HEK293T (cell line): ENCODE measurements at regions not wholly inside any gene's neighbourhood (a gene's known extent, or its start where the extent isn't known, plus 50 kb on each side); places are given as distances from the start of the nearest gene placed in this dataset.

Experiments
- CTCF ChIA-PET: fragments of 350-600 bp; formaldehyde crosslinking; extraction: SDS; loops from one replicate; lab custom pipeline; 2021; ENCODE audit warnings: antibody characterized with exemption, inconsistent platforms; lab: Yijun Ruan, JAX
- POLR2A ChIA-PET: fragments of 350-600 bp; formaldehyde crosslinking; extraction: SDS; loops from one replicate; lab custom pipeline; 2020; ENCODE audit warnings: antibody characterized with exemption, inconsistent platforms; lab: Yijun Ruan, JAX
- DNase-seq: peaks from one replicate; pipeline ENCODE4 v3.0.0; 2012; ENCODE audit warnings: mixed read lengths; ENCODE audit errors: extremely low spot score
- ARNT ChIP-seq: fragments of 450-650 bp; IDR thresholded peaks from 2 replicates; pipeline ENCODE4 v1.6.1; 2017; ENCODE audit warnings: mild to moderate bottlenecking
- BHLHE40 ChIP-seq: fragments of 450-650 bp; IDR thresholded peaks from 2 replicates; pipeline ENCODE4 v1.6.1; 2016; ENCODE audit warnings: mild to moderate bottlenecking, moderate library complexity, borderline replicate concordance
- CTBP1 ChIP-seq: fragments of 450-650 bp; IDR thresholded peaks from 2 replicates; pipeline ENCODE4 v1.6.1; 2016; ENCODE audit warnings: borderline replicate concordance
- ELF4 ChIP-seq: fragments of 450-650 bp; IDR thresholded peaks from 2 replicates; pipeline ENCODE4 v1.6.1; 2017; ENCODE audit warnings: antibody characterized with exemption
- FOXA1 ChIP-seq: fragments of 450-650 bp; IDR thresholded peaks from 2 replicates; pipeline ENCODE4 v1.6.1; 2016; ENCODE audit warnings: mild to moderate bottlenecking
- FOXK2 ChIP-seq: fragments of 450-650 bp; IDR thresholded peaks from 2 replicates; pipeline ENCODE4 v1.6.1; 2016; ENCODE audit warnings: mild to moderate bottlenecking
- FOXM1 ChIP-seq: fragments of 450-650 bp; IDR thresholded peaks from 2 replicates; pipeline ENCODE4 v1.6.1; 2017; ENCODE audit warnings: mild to moderate bottlenecking, borderline replicate concordance
- HDGF ChIP-seq: fragments of 450-650 bp; IDR thresholded peaks from 2 replicates; pipeline ENCODE4 v1.6.1; 2017; ENCODE audit warnings: antibody characterized with exemption, borderline replicate concordance
- L3MBTL2 ChIP-seq: fragments of 450-650 bp; conservative IDR thresholded peaks from 2 replicates; pipeline ENCODE4 v1.6.1; 2016; ENCODE audit warnings: mild to moderate bottlenecking
- LEF1 ChIP-seq: fragments of 450-650 bp; IDR thresholded peaks from 2 replicates; pipeline ENCODE4 v1.6.1; 2017; ENCODE audit warnings: mild to moderate bottlenecking, borderline replicate concordance
- NFRKB ChIP-seq: fragments of 450-650 bp; IDR thresholded peaks from 2 replicates; pipeline ENCODE4 v1.6.1; 2016; ENCODE audit warnings: mild to moderate bottlenecking, moderate library complexity
- SP1 ChIP-seq: fragments of 450-650 bp; IDR thresholded peaks from 2 replicates; pipeline ENCODE4 v1.6.1; 2017
- SUZ12 ChIP-seq: fragments of 450-650 bp; IDR thresholded peaks from 2 replicates; pipeline ENCODE4 v1.6.1; 2016; ENCODE audit warnings: mild to moderate bottlenecking
- TARDBP ChIP-seq: fragments of 450-650 bp; IDR thresholded peaks from 2 replicates; pipeline ENCODE4 v1.6.1; 2016
- ZNF384 ChIP-seq: fragments of 450-650 bp; IDR thresholded peaks from 2 replicates; pipeline ENCODE4 v1.6.1; 2016
- TF ChIP-seq, protein P1 (sequence below): fragments of 450-650 bp; IDR thresholded peaks from 2 replicates; pipeline ENCODE4 v1.6.1; 2016

GRCh38 chr4:35800669-35801068 lies 443.6 kb downstream of the ARAP2 start:
- POLR2A ChIA-PET = no interaction called here
- TF ChIP-seq L3MBTL2 (no peak), SUZ12 (no peak), NFRKB (no peak)
- no peak for DNase-seq
- CTCF ChIA-PET = no interaction called here

DNA sequence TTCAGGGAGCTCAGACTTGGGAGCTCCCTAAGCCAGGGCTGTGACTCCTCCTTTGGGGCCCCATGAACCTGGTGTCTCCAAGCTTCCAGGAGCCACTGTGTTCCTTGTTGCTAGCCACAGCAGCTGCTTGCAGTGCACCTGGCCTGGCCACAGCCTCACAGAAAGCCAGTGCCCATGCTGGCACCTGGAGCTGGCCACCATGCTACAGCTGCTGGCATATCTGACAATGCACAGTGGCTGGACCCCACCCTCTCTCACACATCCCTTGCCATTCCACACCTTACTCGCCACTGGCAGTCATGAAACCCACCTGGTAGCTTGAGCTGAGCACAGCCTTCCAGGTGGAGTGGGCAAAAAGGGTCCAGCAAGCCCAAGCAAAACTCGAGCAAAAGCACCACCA lies 441.7 kb downstream of the ARAP2 start:
- no peak for DNase-seq
- ChIA-PET CTCF (no interaction called here), POLR2A (no interaction called here)
- TF ChIP-seq ZNF384 = no peak

DNA sequence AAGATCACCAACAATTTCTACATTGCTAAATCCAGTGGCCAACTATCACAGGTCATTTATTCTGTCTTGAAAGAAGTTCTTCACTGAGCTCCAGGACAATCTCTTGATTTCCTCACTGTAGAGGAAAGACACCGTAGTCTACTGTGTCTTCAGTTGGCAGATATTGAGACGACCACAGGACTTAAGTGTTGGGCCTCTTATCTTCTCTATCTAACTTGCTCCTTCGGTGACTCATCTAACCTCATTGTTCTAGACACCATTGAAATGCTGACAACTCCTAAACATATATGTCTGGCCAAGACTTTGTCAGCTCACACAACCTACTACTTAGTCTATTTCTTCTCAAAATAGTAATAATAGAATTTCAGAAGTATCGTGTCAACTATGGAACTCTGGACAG lies 425.8 kb downstream of the ARAP2 start:
- ChIA-PET POLR2A (no interaction called here), CTCF (no interaction called here)
- no peak for TF ChIP-seq LEF1
- TF ChIP-seq ARNT = no peak
- no peak for TF ChIP-seq ZNF384
- no peak for TF ChIP-seq TARDBP
- TF ChIP-seq NFRKB = no peak
- no peak for TF ChIP-seq CTBP1
- TF ChIP-seq L3MBTL2 = no peak
- TF ChIP-seq HDGF = no peak
- TF ChIP-seq FOXA1 = no peak
- TF ChIP-seq SUZ12 = no peak
- no peak for DNase-seq

DNA sequence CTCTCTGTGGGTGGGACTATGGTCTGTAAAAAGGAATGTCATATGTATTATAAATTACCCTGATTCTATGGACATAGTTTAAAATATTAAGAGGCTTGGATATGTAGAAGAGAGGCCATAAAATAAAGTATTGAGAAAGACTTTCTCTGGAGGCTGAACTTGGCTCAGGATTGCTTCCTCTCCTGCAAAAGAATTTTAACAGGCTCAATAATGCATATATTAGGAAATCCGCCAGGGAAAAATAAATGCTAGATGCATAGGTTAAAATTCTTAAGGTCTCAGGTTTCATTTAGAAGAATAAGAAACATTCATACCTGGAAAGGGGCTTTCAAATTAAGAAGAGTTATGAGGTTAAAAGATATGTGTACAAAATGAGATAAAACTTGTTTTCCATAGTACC lies 424.3 kb downstream of the ARAP2 start:
- POLR2A ChIA-PET = no interaction called here
- no peak for TF ChIP-seq SUZ12
- TF ChIP-seq BHLHE40 = no peak
- no peak for TF ChIP-seq L3MBTL2
- no peak for TF ChIP-seq NFRKB
- no peak for TF ChIP-seq FOXA1
- no peak for DNase-seq
- CTCF ChIA-PET = no interaction called here

- no peak for DNase-seq
- ChIA-PET POLR2A (no interaction called here), CTCF (no interaction called here)
- TF ChIP-seq TARDBP = no peak
- TF ChIP-seq FOXA1 = no peak
- TF ChIP-seq SUZ12 = no peak
- TF ChIP-seq ZNF384 = no peak
- TF ChIP-seq ELF4 = no peak
- TF ChIP-seq FOXK2 = no peak
- TF ChIP-seq, protein P1, sequence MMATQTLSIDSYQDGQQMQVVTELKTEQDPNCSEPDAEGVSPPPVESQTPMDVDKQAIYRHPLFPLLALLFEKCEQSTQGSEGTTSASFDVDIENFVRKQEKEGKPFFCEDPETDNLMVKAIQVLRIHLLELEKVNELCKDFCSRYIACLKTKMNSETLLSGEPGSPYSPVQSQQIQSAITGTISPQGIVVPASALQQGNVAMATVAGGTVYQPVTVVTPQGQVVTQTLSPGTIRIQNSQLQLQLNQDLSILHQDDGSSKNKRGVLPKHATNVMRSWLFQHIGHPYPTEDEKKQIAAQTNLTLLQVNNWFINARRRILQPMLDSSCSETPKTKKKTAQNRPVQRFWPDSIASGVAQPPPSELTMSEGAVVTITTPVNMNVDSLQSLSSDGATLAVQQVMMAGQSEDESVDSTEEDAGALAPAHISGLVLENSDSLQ = no peak
- no peak for TF ChIP-seq LEF1
- TF ChIP-seq BHLHE40 = no peak
- no peak for TF ChIP-seq SP1
- no peak for TF ChIP-seq CTBP1
- TF ChIP-seq ARNT = no peak
- TF ChIP-seq FOXM1 = no peak
- no peak for TF ChIP-seq NFRKB
- TF ChIP-seq HDGF = no peak
- no peak for TF ChIP-seq L3MBTL2
Observed at GRCh38 chr4:35824231-35824630, 420.1 kb downstream of the ARAP2 start.

GRCh38 chr4:35835893-35836292 lies 408.4 kb downstream of the ARAP2 start:
- TF ChIP-seq L3MBTL2 = no peak
- TF ChIP-seq TARDBP = no peak
- no peak for TF ChIP-seq ARNT
- TF ChIP-seq HDGF = no peak
- no peak for TF ChIP-seq NFRKB
- TF ChIP-seq, protein P1 = no peak
- TF ChIP-seq LEF1 = no peak
- no peak for TF ChIP-seq ELF4
- TF ChIP-seq FOXK2 = no peak
- TF ChIP-seq SP1 = no peak
- no peak for TF ChIP-seq SUZ12
- TF ChIP-seq FOXM1 = no peak
- no peak for TF ChIP-seq ZNF384
- no peak for TF ChIP-seq BHLHE40
- no peak for TF ChIP-seq FOXA1
- TF ChIP-seq CTBP1 = no peak
- CTCF ChIA-PET = no interaction called here
- POLR2A ChIA-PET = no interaction called here
- no peak for DNase-seq

DNA sequence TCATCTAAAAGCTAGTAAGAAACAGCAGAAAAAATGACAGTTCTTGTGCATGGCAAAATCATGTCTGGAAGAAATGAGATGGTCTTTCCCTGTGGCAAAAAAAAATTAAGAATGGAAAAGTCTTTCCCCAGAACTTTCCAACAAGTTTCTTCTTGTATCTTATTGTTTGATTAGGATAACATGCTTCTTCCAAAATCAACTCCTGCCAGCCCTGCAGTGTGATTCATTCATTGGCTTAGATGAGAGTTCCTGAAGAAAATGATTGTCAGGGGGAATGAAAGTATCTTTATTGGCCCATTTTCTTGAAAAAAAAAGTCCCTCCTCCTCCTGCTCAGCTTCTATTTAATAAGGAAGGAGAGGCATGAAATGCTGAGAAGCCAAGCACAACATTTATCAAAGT lies 407.7 kb downstream of the ARAP2 start:
- POLR2A ChIA-PET = no interaction called here
- CTCF ChIA-PET = no interaction called here
- TF ChIP-seq ELF4 (no peak), LEF1 (no peak), SP1 (no peak), HDGF (no peak), CTBP1 (no peak), SUZ12 (no peak), FOXK2 (no peak)
- no peak for DNase-seq

DNA sequence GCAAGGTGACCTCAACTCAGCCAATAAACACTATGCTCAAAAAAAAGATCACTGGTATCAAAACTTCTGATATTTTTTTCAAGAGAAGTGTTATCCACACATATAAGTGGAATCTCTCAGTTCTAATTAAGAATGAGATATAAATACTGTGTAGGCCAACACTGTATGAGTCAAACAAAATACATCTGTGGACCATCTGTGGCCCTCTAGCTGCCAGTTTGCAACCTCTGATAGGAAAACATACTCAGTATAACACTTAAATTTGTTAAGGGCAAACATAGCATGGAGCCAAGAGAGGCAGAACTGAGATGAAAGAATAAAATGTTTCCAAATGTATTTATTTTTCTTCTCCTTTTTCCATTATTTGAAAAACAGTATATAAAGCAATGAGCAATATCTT lies 377.3 kb downstream of the ARAP2 start:
- ChIA-PET CTCF (no interaction called here), POLR2A (no interaction called here)
- no peak for DNase-seq
- no peak for TF ChIP-seq HDGF
- TF ChIP-seq, protein P1 = no peak
- TF ChIP-seq FOXA1 = no peak
- TF ChIP-seq ELF4 = no peak
- no peak for TF ChIP-seq SUZ12
- TF ChIP-seq SP1 = no peak
- TF ChIP-seq L3MBTL2 = no peak
- TF ChIP-seq FOXM1 = no peak
- TF ChIP-seq LEF1 = no peak
- TF ChIP-seq BHLHE40 = no peak
- no peak for TF ChIP-seq TARDBP
